ENCODE measurements at regions not wholly inside any gene's neighbourhood (a gene's known extent, or its start where the extent isn't known, plus 50 kb on each side); places are given as distances from the start of the nearest gene placed in this dataset.

DNA sequence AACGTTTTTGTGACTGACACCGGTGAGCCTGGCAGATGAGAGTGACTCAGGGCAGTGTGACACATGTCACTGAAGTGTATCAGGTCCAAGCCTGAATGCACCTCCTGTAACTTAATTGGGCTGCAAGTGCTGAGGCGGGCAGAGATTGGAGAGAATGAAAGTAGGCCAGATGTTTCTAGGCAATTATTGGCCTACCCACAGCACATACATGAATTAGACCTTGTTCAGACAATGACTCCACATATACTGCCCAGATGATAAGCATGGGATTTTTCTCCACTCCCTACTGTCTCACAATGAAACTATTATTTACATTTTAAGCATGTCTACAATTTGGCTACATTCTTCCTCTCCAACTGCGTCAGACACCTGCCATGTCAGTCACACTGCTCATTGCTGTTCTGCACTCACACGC, 187.3 kb upstream of the ZNF385D start:
- Histone ChIP-seq H3K4me1 (no peaks in the 10 kb centered on the region), H3K27me3 (no peaks in the 10 kb centered on the region), H3K4me3 (no peak overlapping the region), H3K27ac (no peak overlapping the region), H3K9me3 (no peaks in the 10 kb centered on the region), H3K36me3 (no peaks in the 10 kb centered on the region)
- no peak for DNase-seq
- intact Hi-C loops (cut with DNase I; ENCODE audit: low total_unique reads): no loop called here
- TF ChIP-seq POLR2A (IDR thresholded peaks at IDR 0.05): no peak
- TF ChIP-seq, protein P1, sequence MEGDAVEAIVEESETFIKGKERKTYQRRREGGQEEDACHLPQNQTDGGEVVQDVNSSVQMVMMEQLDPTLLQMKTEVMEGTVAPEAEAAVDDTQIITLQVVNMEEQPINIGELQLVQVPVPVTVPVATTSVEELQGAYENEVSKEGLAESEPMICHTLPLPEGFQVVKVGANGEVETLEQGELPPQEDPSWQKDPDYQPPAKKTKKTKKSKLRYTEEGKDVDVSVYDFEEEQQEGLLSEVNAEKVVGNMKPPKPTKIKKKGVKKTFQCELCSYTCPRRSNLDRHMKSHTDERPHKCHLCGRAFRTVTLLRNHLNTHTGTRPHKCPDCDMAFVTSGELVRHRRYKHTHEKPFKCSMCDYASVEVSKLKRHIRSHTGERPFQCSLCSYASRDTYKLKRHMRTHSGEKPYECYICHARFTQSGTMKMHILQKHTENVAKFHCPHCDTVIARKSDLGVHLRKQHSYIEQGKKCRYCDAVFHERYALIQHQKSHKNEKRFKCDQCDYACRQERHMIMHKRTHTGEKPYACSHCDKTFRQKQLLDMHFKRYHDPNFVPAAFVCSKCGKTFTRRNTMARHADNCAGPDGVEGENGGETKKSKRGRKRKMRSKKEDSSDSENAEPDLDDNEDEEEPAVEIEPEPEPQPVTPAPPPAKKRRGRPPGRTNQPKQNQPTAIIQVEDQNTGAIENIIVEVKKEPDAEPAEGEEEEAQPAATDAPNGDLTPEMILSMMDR (IDR thresholded peaks at IDR 0.05): no peak

DNA sequence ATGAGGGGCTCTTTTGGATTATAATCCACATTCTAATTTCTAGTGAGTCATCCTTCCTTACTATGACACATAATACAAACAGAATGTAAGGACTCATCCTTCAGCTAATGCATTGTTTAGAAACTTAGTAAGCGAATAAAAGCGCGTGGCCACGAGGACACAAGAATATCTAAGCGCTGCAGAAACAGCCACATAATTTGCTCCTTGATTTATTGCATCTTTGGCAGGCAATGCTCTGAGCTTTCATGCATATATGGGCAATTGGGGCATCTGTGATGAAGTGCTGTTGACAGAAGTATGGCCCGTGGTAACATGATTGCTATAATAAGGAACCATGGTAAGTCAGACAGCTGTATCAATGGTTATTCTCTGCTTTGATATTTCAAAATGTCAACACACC, 191.3 kb upstream of the ZNF385D start:
- DNase-seq: no peak
- no peaks in the 10 kb centered on the region for H3K27me3 ChIP-seq
- no peaks in the 10 kb centered on the region for H3K9me3 ChIP-seq
- TF ChIP-seq, protein P1 (IDR thresholded peaks at IDR 0.05): no peak
- TF ChIP-seq POLR2A (IDR thresholded peaks at IDR 0.05): no peak
- intact Hi-C loops (cut with DNase I; ENCODE audit: low total_unique reads): no loop called here
- H3K4me1 ChIP-seq: no peaks in the 10 kb centered on the region
- no peak overlapping the region for H3K4me3 ChIP-seq
- H3K27ac ChIP-seq: no peak overlapping the region
- no peaks in the 10 kb centered on the region for H3K36me3 ChIP-seq

DNA sequence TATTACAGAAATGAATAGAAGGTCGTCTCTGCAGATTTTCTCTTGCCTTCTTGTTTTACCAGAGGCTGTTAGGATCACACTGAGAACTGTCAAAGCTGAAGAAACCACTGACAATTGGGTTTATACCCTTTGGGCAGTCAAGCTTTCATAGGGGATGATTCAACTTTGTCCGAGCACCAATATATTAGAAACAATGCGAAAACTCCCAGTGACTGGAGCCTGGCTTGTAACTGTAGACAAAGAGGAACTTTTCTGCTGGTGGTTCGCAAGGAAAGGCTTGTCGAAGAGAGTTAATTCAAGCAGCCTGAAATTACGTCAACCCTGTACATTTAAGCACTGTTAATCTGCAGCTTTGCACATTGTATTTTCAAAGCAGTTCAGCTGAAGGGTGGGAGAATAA, 193.2 kb upstream of the ZNF385D start:
- H3K27me3 ChIP-seq: no peaks in the 10 kb centered on the region
- H3K4me1 ChIP-seq: no peaks in the 10 kb centered on the region
- H3K4me3 ChIP-seq: no peak overlapping the region
- TF ChIP-seq POLR2A (IDR thresholded peaks at IDR 0.05): no peak
- TF ChIP-seq, protein P1 (IDR thresholded peaks at IDR 0.05): no peak
- H3K27ac ChIP-seq: no peak overlapping the region
- no peaks in the 10 kb centered on the region for H3K9me3 ChIP-seq
- intact Hi-C loops (cut with DNase I; ENCODE audit: low total_unique reads): no loop called here
- no peak for DNase-seq
- H3K36me3 ChIP-seq: no peaks in the 10 kb centered on the region

DNA sequence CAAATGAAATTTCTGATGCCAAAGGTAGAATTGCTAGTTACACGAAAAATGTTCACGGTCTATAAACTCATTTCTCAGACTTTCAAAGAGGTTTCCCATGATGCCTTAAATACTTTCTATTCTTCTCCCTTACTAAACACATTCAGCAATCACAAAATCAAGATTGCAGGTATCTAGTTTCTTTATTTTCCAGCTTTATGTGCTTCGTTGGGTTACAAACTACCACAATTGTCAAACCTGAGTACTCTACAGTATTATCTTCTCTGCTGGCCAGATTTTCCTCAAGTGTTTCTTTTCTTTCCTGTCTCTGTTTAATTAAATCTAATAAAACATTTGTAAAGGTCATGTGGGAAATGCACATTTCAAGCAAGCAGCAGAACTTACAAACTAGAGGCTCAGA, 201.8 kb upstream of the ZNF385D start:
- Histone ChIP-seq H3K9me3 (no peaks in the 10 kb centered on the region), H3K4me3 (no peak overlapping the region), H3K36me3 (no peaks in the 10 kb centered on the region), H3K27me3 (no peaks in the 10 kb centered on the region), H3K4me1 (no peaks in the 10 kb centered on the region), H3K27ac (no peak overlapping the region)
- TF ChIP-seq POLR2A (IDR thresholded peaks at IDR 0.05): no peak
- TF ChIP-seq, protein P1 (IDR thresholded peaks at IDR 0.05): no peak
- DNase-seq: no peak
- intact Hi-C loops (cut with DNase I; ENCODE audit: low total_unique reads): no loop called here

DNA sequence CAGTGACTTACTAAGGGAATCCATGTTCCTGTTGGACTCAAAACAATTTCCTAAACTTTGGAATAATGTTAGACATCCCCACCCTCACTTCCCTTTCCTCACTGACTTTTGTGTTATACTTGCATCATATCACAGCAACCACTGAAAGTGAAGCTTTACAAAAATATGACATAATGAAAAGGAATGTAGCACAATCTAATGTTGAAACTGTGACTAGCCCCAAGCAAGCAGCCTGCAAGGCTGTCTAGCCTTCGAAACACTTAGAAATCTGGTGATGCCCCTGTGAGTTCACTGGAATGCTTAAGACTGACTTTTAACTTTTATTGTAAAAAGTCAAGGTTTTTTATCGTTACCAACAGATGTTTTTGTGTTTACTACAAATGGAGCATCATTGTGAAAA, 203.7 kb upstream of the ZNF385D start:
- no peaks in the 10 kb centered on the region for H3K4me1 ChIP-seq
- intact Hi-C loops (cut with DNase I; ENCODE audit: low total_unique reads): no loop called here
- TF ChIP-seq, protein P1 (IDR thresholded peaks at IDR 0.05): no peak
- no peak for TF ChIP-seq POLR2A (IDR thresholded peaks at IDR 0.05)

More for the DNA sequence above, 203.7 kb upstream of the ZNF385D start:
- H3K27ac ChIP-seq: no peak overlapping the region
- no peak for DNase-seq
- no peak overlapping the region for H3K4me3 ChIP-seq
- H3K27me3 ChIP-seq: no peaks in the 10 kb centered on the region
- no peaks in the 10 kb centered on the region for H3K9me3 ChIP-seq
- H3K36me3 ChIP-seq: no peaks in the 10 kb centered on the region
